ENCODE measurements at regions not wholly inside any gene's neighbourhood (a gene's known extent, or its start where the extent isn't known, plus 50 kb on each side); places are given as distances from the start of the nearest gene placed in this dataset.

DNA sequence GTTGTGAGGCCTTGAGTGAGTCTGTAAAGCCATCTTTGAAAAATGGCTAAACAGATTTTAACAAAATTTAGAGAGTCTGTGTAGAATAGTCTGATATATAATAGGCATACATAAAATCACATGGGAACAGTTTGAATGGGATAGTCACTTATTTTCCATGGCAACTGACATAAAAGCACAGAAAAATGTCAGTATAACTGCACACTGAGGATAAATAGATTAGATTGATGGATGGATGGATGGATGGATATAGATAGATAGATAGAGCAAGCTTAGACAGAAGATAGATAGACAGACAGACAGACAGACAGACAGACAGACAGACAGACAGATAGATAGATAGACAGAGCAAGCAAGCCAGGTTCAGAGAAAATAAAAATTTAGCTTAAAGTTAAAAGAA, 660.2 kb upstream of the API5 start:
- DNase-seq (ENCODE audit: low read depth) = no peak
- no peak overlapping the region for H3K4me3 ChIP-seq (ENCODE audit: low read depth, low read length)
- TF ChIP-seq, protein P1, sequence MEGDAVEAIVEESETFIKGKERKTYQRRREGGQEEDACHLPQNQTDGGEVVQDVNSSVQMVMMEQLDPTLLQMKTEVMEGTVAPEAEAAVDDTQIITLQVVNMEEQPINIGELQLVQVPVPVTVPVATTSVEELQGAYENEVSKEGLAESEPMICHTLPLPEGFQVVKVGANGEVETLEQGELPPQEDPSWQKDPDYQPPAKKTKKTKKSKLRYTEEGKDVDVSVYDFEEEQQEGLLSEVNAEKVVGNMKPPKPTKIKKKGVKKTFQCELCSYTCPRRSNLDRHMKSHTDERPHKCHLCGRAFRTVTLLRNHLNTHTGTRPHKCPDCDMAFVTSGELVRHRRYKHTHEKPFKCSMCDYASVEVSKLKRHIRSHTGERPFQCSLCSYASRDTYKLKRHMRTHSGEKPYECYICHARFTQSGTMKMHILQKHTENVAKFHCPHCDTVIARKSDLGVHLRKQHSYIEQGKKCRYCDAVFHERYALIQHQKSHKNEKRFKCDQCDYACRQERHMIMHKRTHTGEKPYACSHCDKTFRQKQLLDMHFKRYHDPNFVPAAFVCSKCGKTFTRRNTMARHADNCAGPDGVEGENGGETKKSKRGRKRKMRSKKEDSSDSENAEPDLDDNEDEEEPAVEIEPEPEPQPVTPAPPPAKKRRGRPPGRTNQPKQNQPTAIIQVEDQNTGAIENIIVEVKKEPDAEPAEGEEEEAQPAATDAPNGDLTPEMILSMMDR (conservative IDR thresholded peaks at IDR 0.05; ENCODE audit: low read depth, low read length) = no peak

GRCh38 chr11:42657169-42657568, 654.6 kb upstream of the API5 start:
- no peak overlapping the region for H3K4me3 ChIP-seq (ENCODE audit: low read depth, low read length)
- TF ChIP-seq, protein P1 (conservative IDR thresholded peaks at IDR 0.05; ENCODE audit: low read depth, low read length) = no peak
- DNase-seq (ENCODE audit: low read depth) = no peak

- TF ChIP-seq, protein P1 (conservative IDR thresholded peaks at IDR 0.05; ENCODE audit: low read depth, low read length) = no peak
- no peak for DNase-seq (ENCODE audit: low read depth)
- no peak overlapping the region for H3K4me3 ChIP-seq (ENCODE audit: low read depth, low read length)
These were observed 649.9 kb upstream of the API5 start for GRCh38 chr11:42661942-42662341.

- TF ChIP-seq, protein P1 (conservative IDR thresholded peaks at IDR 0.05; ENCODE audit: low read depth, low read length) = no peak
- H3K4me3 ChIP-seq (ENCODE audit: low read depth, low read length) = no peak overlapping the region
- DNase-seq (ENCODE audit: low read depth) = no peak
These were observed 642.4 kb upstream of the API5 start for GRCh38 chr11:42669248-42669976.

- no peak overlapping the region for H3K4me3 ChIP-seq (ENCODE audit: low read depth, low read length)
- DNase-seq (ENCODE audit: low read depth) = no peak
- TF ChIP-seq, protein P1 (conservative IDR thresholded peaks at IDR 0.05; ENCODE audit: low read depth, low read length) = no peak
These were observed 637.4 kb upstream of the API5 start for GRCh38 chr11:42674436-42674835.

DNA sequence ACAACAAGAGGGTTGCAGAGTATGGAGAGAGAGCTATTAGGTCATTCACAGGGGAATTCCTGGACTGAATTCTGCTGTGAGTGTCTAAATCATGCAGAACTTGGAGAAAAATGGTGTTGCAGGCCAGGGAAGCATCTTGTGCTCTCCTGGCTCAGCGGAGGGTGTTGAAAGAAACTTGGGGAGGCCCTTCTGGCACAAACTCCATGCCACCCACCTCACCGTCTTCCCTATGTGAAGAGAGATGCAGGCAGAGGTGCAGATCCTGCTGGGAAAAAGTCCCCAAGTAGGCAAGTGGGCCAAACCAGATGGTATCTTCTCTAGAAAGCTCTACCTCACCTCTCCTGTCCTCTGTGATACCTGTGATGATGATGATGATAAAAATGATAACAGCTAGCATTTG, 604.3 kb upstream of the API5 start:
- H3K4me3 ChIP-seq (ENCODE audit: low read depth, low read length) = no peak overlapping the region
- TF ChIP-seq, protein P1 (conservative IDR thresholded peaks at IDR 0.05; ENCODE audit: low read depth, low read length) = no peak
- no peak for DNase-seq (ENCODE audit: low read depth)

GRCh38 chr11:42709216-42709615, 602.6 kb upstream of the API5 start:
- no peak overlapping the region for H3K4me3 ChIP-seq (ENCODE audit: low read depth, low read length)
- TF ChIP-seq, protein P1 (conservative IDR thresholded peaks at IDR 0.05; ENCODE audit: low read depth, low read length) = no peak
- no peak for DNase-seq (ENCODE audit: low read depth)
